ENCODE measurements at regions not wholly inside any gene's neighbourhood (a gene's known extent, or its start where the extent isn't known, plus 50 kb on each side); places are given as distances from the start of the nearest gene placed in this dataset.

- DNase-seq: no peak
These were observed 289.8 kb upstream of the CLNK start for GRCh38 chr4:10974371-10974770.

GRCh38 chr4:10973686-10974085, 289.1 kb upstream of the CLNK start:
- no peak for DNase-seq

- no peak for DNase-seq
These were observed 287.3 kb upstream of the CLNK start for GRCh38 chr4:10971800-10972401.

- no peak for DNase-seq
These were observed 280.6 kb upstream of the CLNK start for GRCh38 chr4:10965196-10965595.

- DNase-seq: no peak
These were observed 279.6 kb upstream of the CLNK start for GRCh38 chr4:10963958-10964703.

- no peak for DNase-seq
These were observed 278.7 kb upstream of the CLNK start for GRCh38 chr4:10963241-10963640.

- no peak for DNase-seq
These were observed 277.7 kb upstream of the CLNK start for GRCh38 chr4:10962246-10962645.

- DNase-seq: no peak
These were observed 275.8 kb upstream of the CLNK start for GRCh38 chr4:10960389-10960788.

- DNase-seq: no peak
These were observed 275.0 kb upstream of the CLNK start for GRCh38 chr4:10959586-10959985.

GRCh38 chr4:10958226-10958856, 273.8 kb upstream of the CLNK start:
- no peak for DNase-seq

GRCh38 chr4:10951306-10951705, 266.7 kb upstream of the CLNK start:
- no peak for DNase-seq

GRCh38 chr4:10949039-10949733, 264.6 kb upstream of the CLNK start:
- no peak for DNase-seq

GRCh38 chr4:10947898-10948297, 263.3 kb upstream of the CLNK start:
- no peak for DNase-seq

- no peak for DNase-seq
These were observed 259.8 kb upstream of the CLNK start for GRCh38 chr4:10944321-10944720.

GRCh38 chr4:10942156-10942555, 257.6 kb upstream of the CLNK start:
- DNase-seq: no peak

GRCh38 chr4:10929818-10930217, 245.2 kb upstream of the CLNK start:
- no peak for DNase-seq

- no peak for DNase-seq
These were observed 241.4 kb upstream of the CLNK start for GRCh38 chr4:10925996-10926395.

- no peak for DNase-seq
These were observed 239.7 kb upstream of the CLNK start for GRCh38 chr4:10924274-10924673.

- no peak for DNase-seq
These were observed 233.0 kb upstream of the CLNK start for GRCh38 chr4:10917566-10917965.

GRCh38 chr4:10898072-10898471, 213.5 kb upstream of the CLNK start:
- no peak for DNase-seq

- DNase-seq: no peak
These were observed 212.5 kb upstream of the CLNK start for GRCh38 chr4:10897076-10897475.

- DNase-seq: no peak
These were observed 208.8 kb upstream of the CLNK start for GRCh38 chr4:10893395-10893794.

GRCh38 chr4:10891866-10892265, 207.3 kb upstream of the CLNK start:
- no peak for DNase-seq

GRCh38 chr4:10889819-10890218, 205.3 kb upstream of the CLNK start:
- DNase-seq: no peak
